ENCODE measurements at regions not wholly inside any gene's neighbourhood (a gene's known extent, or its start where the extent isn't known, plus 50 kb on each side); places are given as distances from the start of the nearest gene placed in this dataset.

DNA sequence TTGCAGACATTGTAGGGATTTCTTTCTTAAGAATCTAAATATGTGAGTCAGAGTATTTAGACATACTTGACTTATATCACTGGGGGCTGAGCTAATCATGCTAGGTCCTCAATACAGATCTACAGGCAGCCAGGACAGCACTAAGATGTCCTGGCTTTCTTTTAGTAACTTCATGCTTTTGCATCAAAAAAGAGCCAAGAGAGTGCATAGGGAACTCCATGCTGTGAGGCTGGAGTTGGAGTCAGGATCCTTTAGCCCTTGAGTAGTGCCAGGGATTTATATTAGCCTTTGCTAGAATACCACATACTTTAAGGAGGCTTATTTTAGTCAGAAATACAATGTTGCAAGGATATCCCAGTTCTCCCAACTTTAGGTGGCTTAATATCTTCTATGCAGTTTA is 289.7 kb downstream of the CCDC85A start:
- Histone ChIP-seq H3K36me3 (ENCODE audit: control insufficient read depth, insufficient read depth, low read length) (no peaks in the 10 kb centered on the region), H3K27me3 (ENCODE audit: control insufficient read depth, insufficient read depth, low read length) (no peaks in the 10 kb centered on the region), H3K4me3 (ENCODE audit: low read depth, low read length) (no peak overlapping the region)
- DNase-seq (ENCODE audit: low read depth): no peak
- TF ChIP-seq, protein P1, sequence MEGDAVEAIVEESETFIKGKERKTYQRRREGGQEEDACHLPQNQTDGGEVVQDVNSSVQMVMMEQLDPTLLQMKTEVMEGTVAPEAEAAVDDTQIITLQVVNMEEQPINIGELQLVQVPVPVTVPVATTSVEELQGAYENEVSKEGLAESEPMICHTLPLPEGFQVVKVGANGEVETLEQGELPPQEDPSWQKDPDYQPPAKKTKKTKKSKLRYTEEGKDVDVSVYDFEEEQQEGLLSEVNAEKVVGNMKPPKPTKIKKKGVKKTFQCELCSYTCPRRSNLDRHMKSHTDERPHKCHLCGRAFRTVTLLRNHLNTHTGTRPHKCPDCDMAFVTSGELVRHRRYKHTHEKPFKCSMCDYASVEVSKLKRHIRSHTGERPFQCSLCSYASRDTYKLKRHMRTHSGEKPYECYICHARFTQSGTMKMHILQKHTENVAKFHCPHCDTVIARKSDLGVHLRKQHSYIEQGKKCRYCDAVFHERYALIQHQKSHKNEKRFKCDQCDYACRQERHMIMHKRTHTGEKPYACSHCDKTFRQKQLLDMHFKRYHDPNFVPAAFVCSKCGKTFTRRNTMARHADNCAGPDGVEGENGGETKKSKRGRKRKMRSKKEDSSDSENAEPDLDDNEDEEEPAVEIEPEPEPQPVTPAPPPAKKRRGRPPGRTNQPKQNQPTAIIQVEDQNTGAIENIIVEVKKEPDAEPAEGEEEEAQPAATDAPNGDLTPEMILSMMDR (IDR thresholded peaks at IDR 0.05; ENCODE audit: insufficient read depth, low read length, poor library complexity, severe bottlenecking): no peak

DNA sequence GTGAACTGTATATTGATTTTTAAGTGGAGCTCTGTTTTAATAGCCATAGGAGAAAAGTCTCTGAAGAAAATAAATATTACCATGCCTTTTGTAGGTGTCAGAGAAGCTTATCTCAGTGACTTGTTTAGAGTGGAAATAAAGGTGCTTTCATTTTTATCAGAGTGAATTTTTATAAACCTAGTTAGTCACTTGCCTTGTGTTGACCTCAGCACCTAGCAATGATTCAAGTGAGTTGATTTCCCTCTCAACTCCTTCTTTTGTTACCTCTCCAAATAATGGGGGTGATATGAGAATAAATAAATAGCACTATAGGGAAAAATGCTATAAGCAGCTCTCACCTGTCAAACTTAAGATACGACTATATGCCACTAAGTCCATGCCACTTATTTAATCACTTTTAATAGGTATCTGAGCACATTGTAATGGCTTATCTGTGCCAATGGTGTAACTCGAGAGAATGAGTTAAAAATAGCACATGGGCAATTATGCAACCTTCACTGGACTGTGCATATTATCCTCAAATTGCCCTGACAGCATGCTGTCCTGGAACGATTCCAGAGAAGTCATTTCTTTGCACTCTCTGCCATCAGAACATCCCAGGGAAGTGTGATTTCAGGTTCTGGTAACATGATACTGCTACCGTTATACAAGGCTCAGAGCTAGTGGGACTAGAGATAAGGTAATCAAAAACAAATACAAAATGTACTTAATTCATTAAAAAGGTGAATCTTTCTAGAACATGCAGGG is 290.8 kb downstream of the CCDC85A start:
- Histone ChIP-seq H3K36me3 (ENCODE audit: control insufficient read depth, insufficient read depth, low read length) (no peaks in the 10 kb centered on the region), H3K27me3 (ENCODE audit: control insufficient read depth, insufficient read depth, low read length) (no peaks in the 10 kb centered on the region), H3K4me3 (ENCODE audit: low read depth, low read length) (no peak overlapping the region)
- peak; percentile 51 for DNase-seq (ENCODE audit: low read depth)
- TF ChIP-seq, protein P1 (IDR thresholded peaks at IDR 0.05; ENCODE audit: insufficient read depth, low read length, poor library complexity, severe bottlenecking): no peak

DNA sequence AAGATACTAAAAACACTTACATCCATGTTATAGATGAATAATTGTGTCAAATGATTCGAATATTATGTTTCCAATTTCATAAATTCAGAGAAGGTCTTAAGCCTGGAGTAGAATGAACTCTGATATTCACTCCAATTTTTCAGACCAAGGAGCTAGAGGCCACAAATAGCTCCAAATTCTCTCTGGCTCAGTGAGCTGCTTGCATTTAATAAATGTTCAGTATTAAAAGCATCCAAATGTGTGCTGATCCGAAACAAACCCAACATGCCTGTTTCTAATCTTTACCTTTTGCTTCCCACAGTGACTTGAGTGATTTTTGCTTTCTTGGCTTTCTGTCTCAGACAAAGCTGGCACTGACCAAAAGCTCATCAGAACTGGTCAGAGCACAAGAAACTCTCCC is 291.4 kb downstream of the CCDC85A start:
- no peak overlapping the region for H3K4me3 ChIP-seq (ENCODE audit: low read depth, low read length)
- H3K36me3 ChIP-seq (ENCODE audit: control insufficient read depth, insufficient read depth, low read length): no peaks in the 10 kb centered on the region
- H3K27me3 ChIP-seq (ENCODE audit: control insufficient read depth, insufficient read depth, low read length): no peaks in the 10 kb centered on the region
- no peak for DNase-seq (ENCODE audit: low read depth)
- TF ChIP-seq, protein P1 (IDR thresholded peaks at IDR 0.05; ENCODE audit: insufficient read depth, low read length, poor library complexity, severe bottlenecking): no peak

DNA sequence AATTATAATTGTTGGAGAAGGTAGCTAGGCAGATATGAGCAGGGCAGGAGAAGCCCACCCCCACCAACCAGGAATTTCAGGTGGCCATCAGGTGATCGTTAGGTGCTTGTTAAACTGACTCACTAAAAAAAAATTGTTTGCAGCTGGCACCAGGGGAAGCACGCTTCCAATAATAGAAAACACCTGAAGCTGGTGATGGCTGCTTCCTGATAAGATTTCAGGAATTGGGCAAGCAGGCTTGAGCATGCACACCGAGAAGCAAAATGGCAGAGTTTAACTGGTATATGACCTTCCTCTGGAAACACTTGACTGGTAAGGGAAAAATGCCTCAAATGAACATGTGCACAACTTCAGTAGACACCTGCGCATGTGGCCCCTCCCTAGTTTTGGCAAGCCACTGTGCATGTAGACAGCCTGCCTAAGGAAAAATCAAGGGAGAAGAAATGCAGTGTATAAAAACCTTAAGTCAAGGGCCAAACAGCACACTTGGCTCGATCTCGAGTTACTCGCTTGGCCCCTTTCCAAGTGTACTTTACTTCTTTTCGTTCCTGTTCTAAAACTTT is 292.8 kb downstream of the CCDC85A start:
- Histone ChIP-seq H3K4me3 (ENCODE audit: low read depth, low read length) (no peak overlapping the region), H3K27me3 (ENCODE audit: control insufficient read depth, insufficient read depth, low read length) (no peaks in the 10 kb centered on the region), H3K36me3 (ENCODE audit: control insufficient read depth, insufficient read depth, low read length) (no peaks in the 10 kb centered on the region)
- no peak for DNase-seq (ENCODE audit: low read depth)
- TF ChIP-seq, protein P1 (IDR thresholded peaks at IDR 0.05; ENCODE audit: insufficient read depth, low read length, poor library complexity, severe bottlenecking): no peak

DNA sequence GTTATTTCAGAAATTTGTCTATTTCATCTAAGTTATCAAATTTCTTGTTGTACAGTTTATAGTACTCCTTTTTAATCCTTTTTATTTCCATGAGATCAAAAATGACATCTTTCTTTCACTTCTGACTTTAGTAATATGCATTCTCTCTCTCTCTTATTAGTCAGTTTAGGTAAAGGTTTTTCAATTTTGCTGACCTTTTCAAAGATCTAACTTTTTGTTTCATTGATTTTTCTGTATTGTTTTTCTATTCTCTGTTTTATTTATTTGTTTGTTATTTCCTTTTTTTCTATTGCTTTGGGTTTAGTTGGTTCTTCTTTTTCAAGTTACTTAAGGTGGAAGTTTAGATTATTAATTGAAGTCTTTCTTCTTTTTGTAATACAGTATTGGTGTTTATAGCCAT is 294.2 kb downstream of the CCDC85A start:
- Histone ChIP-seq H3K36me3 (ENCODE audit: control insufficient read depth, insufficient read depth, low read length) (no peaks in the 10 kb centered on the region), H3K4me3 (ENCODE audit: low read depth, low read length) (no peak overlapping the region), H3K27me3 (ENCODE audit: control insufficient read depth, insufficient read depth, low read length) (no peaks in the 10 kb centered on the region)
- TF ChIP-seq, protein P1 (IDR thresholded peaks at IDR 0.05; ENCODE audit: insufficient read depth, low read length, poor library complexity, severe bottlenecking): no peak
- no peak for DNase-seq (ENCODE audit: low read depth)

DNA sequence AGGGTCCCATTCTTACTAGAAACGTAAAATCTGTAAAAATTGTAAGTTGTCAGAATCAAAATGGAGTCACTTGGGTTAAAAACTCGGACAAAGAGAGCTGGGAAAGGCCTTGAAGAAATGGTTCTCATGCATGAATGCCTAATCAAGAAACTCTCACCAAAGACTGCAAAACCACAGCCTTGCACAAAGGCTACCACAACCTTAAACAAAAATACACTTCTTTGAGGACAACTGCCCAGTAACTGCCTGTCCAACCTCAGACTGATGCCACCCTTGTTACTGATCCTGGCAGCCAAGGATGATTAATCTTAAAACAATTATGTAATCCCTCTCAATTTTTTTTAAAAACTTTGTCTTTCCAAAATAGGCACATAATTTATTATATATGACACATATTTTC is 299.3 kb downstream of the CCDC85A start:
- Histone ChIP-seq H3K4me3 (ENCODE audit: low read depth, low read length) (no peak overlapping the region), H3K36me3 (ENCODE audit: control insufficient read depth, insufficient read depth, low read length) (no peaks in the 10 kb centered on the region), H3K27me3 (ENCODE audit: control insufficient read depth, insufficient read depth, low read length) (no peaks in the 10 kb centered on the region)
- no peak for DNase-seq (ENCODE audit: low read depth)
- TF ChIP-seq, protein P1 (IDR thresholded peaks at IDR 0.05; ENCODE audit: insufficient read depth, low read length, poor library complexity, severe bottlenecking): no peak
